Fibroblast of lung (primary cell): ENCODE measurements at regions not wholly inside any gene's neighbourhood (a gene's known extent, or its start where the extent isn't known, plus 50 kb on each side); places are given as distances from the start of the nearest gene placed in this dataset.

Source experiments
- DNase-seq, 2 donors: peaks; one replicate each; pipeline versions ENCODE4 v3.0.0 to v3.0.0-alpha.2; 2010; ENCODE audit warnings: low read depth in 2 of 2
- H2AFZ ChIP-seq: 2 replicates; pipeline ENCODE4 v1.5.1; 2012; ENCODE audit warnings: low read length, control low read depth, inconsistent platforms
- H3K27ac ChIP-seq: 2 replicates; pipeline ENCODE4 v1.5.1; 2011; ENCODE audit warnings: low read length, control low read depth; ENCODE audit not compliant: insufficient read depth
- H3K27me3 ChIP-seq: 2 replicates; pipeline ENCODE4 v1.5.1; 2011; ENCODE audit warnings: mild to moderate bottlenecking, low read length; ENCODE audit not compliant: control insufficient read depth, insufficient read depth
- H3K36me3 ChIP-seq: 2 replicates; pipeline ENCODE4 v1.5.1; 2011; ENCODE audit warnings: low read length; ENCODE audit not compliant: control insufficient read depth, insufficient read depth
- H3K4me1 ChIP-seq: 2 replicates; pipeline ENCODE4 v1.5.1; 2011; ENCODE audit warnings: low read length; ENCODE audit not compliant: control insufficient read depth, insufficient read depth; ENCODE audit errors: extremely low read depth
- H3K4me2 ChIP-seq: 2 replicates; pipeline ENCODE4 v1.5.1; 2011; ENCODE audit warnings: low read length, control low read depth; ENCODE audit not compliant: insufficient read depth; ENCODE audit errors: extremely low read depth
- H3K4me3 ChIP-seq, 4 experiments: fragments of 200-600 bp in 1 of 4; sonication (generic) in 1 of 4; replicated peaks in 1 of 4; 2 replicates each; pipeline ENCODE4 v1.5.1; 2011 to 2016; ENCODE audit warnings: low read length in 4 of 4, low read depth in 3 of 4, mild to moderate bottlenecking in 3 of 4, control low read depth in 2 of 4, inconsistent platforms in 1 of 4, mixed read lengths in 1 of 4; ENCODE audit not compliant: insufficient read depth in 1 of 4; ENCODE audit errors: control extremely low read depth in 1 of 4
- H3K79me2 ChIP-seq: 2 replicates; pipeline ENCODE4 v1.5.1; 2012; ENCODE audit warnings: mild to moderate bottlenecking, low read length, inconsistent platforms; ENCODE audit not compliant: control insufficient read depth, insufficient read depth
- H3K9ac ChIP-seq: 2 replicates; pipeline ENCODE4 v1.5.1; 2011; ENCODE audit warnings: mild to moderate bottlenecking, low read length, control low read depth; ENCODE audit not compliant: insufficient read depth
- H3K9me3 ChIP-seq: 2 replicates; pipeline ENCODE4 v1.5.1; 2012; ENCODE audit warnings: low read depth, low read length; ENCODE audit not compliant: control insufficient read depth, insufficient read depth
- H4K20me1 ChIP-seq: 2 replicates; pipeline ENCODE4 v1.5.1; 2011; ENCODE audit warnings: low read length; ENCODE audit not compliant: control insufficient read depth, insufficient read depth; ENCODE audit errors: extremely low read depth
- EZH2 ChIP-seq: IDR thresholded peaks from 2 replicates; pipeline ENCODE4 v1.5.1; 2012; ENCODE audit warnings: low read length, control low read depth, mild to moderate bottlenecking; ENCODE audit errors: missing control alignments
- TF ChIP-seq, protein P1 (sequence below), 2 donors: IDR thresholded peaks in 1 of 2; conservative IDR thresholded peaks in 1 of 2; 1 replicate in 1 of 2; 2 replicates in 1 of 2; pipeline ENCODE4 v1.5.1; 2011 to 2012; ENCODE audit warnings: low read length in 2 of 2, control low read depth in 1 of 2, inconsistent platforms in 1 of 2, low read depth in 1 of 2, mild to moderate bottlenecking in 1 of 2

DNA sequence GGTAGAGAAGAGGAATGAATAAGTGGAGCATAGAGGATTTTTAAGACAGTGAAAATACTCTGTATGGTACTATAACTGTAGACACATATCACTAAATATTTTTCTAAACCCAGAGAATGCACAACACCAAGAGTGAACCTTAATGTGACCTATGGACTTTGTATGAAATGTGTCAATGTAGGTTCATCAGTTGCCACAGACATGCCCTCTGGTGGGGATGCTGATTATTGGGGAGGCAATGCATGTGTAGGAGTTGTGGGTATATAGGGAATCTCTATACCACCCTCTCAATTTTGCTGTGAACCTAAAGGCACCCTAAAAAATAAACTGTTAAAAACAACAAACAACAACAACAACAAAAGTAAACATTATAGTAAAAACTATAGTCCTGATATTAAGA lies 293.7 kb downstream of the RNF144B start:
- TF ChIP-seq, protein P1, sequence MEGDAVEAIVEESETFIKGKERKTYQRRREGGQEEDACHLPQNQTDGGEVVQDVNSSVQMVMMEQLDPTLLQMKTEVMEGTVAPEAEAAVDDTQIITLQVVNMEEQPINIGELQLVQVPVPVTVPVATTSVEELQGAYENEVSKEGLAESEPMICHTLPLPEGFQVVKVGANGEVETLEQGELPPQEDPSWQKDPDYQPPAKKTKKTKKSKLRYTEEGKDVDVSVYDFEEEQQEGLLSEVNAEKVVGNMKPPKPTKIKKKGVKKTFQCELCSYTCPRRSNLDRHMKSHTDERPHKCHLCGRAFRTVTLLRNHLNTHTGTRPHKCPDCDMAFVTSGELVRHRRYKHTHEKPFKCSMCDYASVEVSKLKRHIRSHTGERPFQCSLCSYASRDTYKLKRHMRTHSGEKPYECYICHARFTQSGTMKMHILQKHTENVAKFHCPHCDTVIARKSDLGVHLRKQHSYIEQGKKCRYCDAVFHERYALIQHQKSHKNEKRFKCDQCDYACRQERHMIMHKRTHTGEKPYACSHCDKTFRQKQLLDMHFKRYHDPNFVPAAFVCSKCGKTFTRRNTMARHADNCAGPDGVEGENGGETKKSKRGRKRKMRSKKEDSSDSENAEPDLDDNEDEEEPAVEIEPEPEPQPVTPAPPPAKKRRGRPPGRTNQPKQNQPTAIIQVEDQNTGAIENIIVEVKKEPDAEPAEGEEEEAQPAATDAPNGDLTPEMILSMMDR (conservative IDR thresholded peaks at IDR 0.05 in 1 of 2, IDR thresholded peaks at IDR 0.05 in 1 of 2; ENCODE audit: low read depth in 1 of 2, low read length in 2 of 2) = no peak
- TF ChIP-seq EZH2 = no peak
- Histone ChIP-seq H2AFZ (no peak overlapping the region), H3K27ac (no peak overlapping the region), H3K27me3 (no peaks in the 10 kb centered on the region), H3K9ac (no peak overlapping the region), H3K79me2 (no peaks in the 10 kb centered on the region), H3K4me3 (no peak overlapping the region), H3K4me2 (no peak overlapping the region), H4K20me1 (no peaks in the 10 kb centered on the region), H3K4me1 (no peaks in the 10 kb centered on the region), H3K9me3 (no peaks in the 10 kb centered on the region), H3K36me3 (no peaks in the 10 kb centered on the region)
- no peak for DNase-seq

DNA sequence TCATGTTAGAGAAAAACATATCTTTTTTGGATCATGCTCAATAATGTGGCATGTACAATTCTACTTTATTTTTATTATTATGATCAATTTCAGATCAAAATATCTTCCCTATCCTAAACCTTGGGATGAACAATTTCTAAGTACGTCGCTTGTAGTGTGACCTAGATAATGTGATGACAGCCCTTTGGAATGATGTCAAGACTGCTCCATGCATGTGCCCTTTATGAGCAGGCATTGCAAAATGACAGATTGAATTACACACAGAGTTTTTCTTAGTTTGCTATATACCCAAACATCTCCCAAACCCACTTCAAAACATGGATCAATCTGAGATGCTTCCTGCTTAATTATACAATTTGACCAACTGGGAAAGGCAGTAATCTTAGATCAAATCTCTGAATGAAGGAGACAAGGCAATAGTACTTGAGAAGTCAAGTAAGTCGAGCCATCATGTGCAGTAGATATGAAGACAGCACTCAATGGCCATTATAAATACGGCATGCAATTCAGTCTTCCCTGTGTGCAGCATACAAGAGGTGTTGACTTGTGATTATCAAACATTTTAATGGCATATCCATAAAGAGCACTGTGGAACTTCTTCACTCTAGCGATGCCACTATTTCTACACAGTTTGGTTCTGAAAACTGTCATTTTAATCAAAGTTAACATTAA lies 294.8 kb downstream of the RNF144B start:
- Histone ChIP-seq H3K4me1 (no peaks in the 10 kb centered on the region), H2AFZ (no peak overlapping the region), H3K79me2 (no peaks in the 10 kb centered on the region), H3K27me3 (no peaks in the 10 kb centered on the region), H3K4me3 (no peak overlapping the region), H3K36me3 (no peaks in the 10 kb centered on the region), H3K9me3 (no peaks in the 10 kb centered on the region), H3K9ac (no peak overlapping the region), H3K4me2 (no peak overlapping the region), H3K27ac (no peak overlapping the region), H4K20me1 (no peaks in the 10 kb centered on the region)
- no peak for DNase-seq
- no peak for TF ChIP-seq EZH2
- TF ChIP-seq, protein P1 (conservative IDR thresholded peaks at IDR 0.05 in 1 of 2, IDR thresholded peaks at IDR 0.05 in 1 of 2; ENCODE audit: low read depth in 1 of 2, low read length in 2 of 2) = no peak

DNA sequence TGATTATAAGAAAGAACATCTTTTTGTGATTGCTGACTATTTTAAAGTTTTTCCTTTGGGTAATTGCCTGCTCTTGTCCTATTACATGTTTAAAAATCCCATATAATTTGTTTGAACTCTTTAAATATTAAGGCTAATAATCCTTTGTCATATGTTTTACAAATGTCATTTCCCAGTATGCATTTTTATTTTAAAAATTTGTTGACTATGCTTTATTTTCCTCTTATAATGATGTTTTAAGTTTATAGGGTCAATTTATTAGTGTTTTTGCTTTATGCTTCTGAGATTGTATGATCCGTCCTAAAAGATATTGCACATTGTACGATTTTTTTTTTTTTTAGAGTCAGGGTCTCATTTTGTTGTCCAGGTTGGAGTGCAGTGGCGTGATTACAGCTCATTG lies 297.2 kb downstream of the RNF144B start:
- no peak for DNase-seq
- TF ChIP-seq, protein P1 (conservative IDR thresholded peaks at IDR 0.05 in 1 of 2, IDR thresholded peaks at IDR 0.05 in 1 of 2; ENCODE audit: low read depth in 1 of 2, low read length in 2 of 2) = no peak
- TF ChIP-seq EZH2 = no peak
- Histone ChIP-seq H3K4me2 (no peak overlapping the region), H3K9ac (no peak overlapping the region), H3K9me3 (no peaks in the 10 kb centered on the region), H3K27me3 (no peaks in the 10 kb centered on the region), H3K4me3 (no peak overlapping the region), H3K4me1 (no peaks in the 10 kb centered on the region), H3K36me3 (no peaks in the 10 kb centered on the region), H3K79me2 (no peaks in the 10 kb centered on the region), H4K20me1 (no peaks in the 10 kb centered on the region), H3K27ac (no peak overlapping the region), H2AFZ (no peak overlapping the region)
